ENCODE measurements at regions not wholly inside any gene's neighbourhood (a gene's known extent, or its start where the extent isn't known, plus 50 kb on each side); places are given as distances from the start of the nearest gene placed in this dataset.
A peak's percentile ranks its signal among the peaks of the same experiment; 100 is the strongest.
"Not testable (repeated sequence)": the region's sequence is repeated elsewhere in the genome, so short reads cannot be mapped to it uniquely, and the experiment has no call there.

GRCh38 chr9:15372455-15372854, 50.2 kb upstream of the SNAPC3 start:
- Mint-ChIP-seq H3K9me3 (peaks cover 6% of the 10 kb centered on the region), H3K4me1 (ENCODE audit: low read depth) (no peaks in the 10 kb centered on the region), H3K27me3 (no peaks in the 10 kb centered on the region), H3K27ac (no peak overlapping the region), H3K4me3 (no peak overlapping the region), H3K36me3 (ENCODE audit: low read depth) (no peaks in the 10 kb centered on the region)
- DNase-seq, result no peak

GRCh38 chr9:15371448-15371845, 51.2 kb upstream of the SNAPC3 start:
- Mint-ChIP-seq H3K36me3 (ENCODE audit: low read depth) (no peaks in the 10 kb centered on the region), H3K4me1 (ENCODE audit: low read depth) (no peaks in the 10 kb centered on the region), H3K27ac (no peak overlapping the region)

GRCh38 chr9:15370466-15371447, 51.9 kb upstream of the SNAPC3 start:
- Mint-ChIP-seq H3K27ac (no peak overlapping the region), H3K4me1 (ENCODE audit: low read depth) (no peaks in the 10 kb centered on the region), H3K9me3 (no peaks in the 10 kb centered on the region), H3K27me3 (no peaks in the 10 kb centered on the region), H3K4me3 (no peak overlapping the region), H3K36me3 (ENCODE audit: low read depth) (no peaks in the 10 kb centered on the region)
- no peak for DNase-seq

More at GRCh38 chr9:15371448-15371845, 51.2 kb upstream of the SNAPC3 start:
- no peak for DNase-seq
- Mint-ChIP-seq H3K27me3 (no peaks in the 10 kb centered on the region), H3K9me3 (peaks cover 6% of the 10 kb centered on the region), H3K4me3 (no peak overlapping the region)

GRCh38 chr9:15369871-15370270, 52.8 kb upstream of the SNAPC3 start:
- Mint-ChIP-seq H3K27ac (no peak overlapping the region), H3K4me3 (no peak overlapping the region), H3K36me3 (ENCODE audit: low read depth) (no peaks in the 10 kb centered on the region), H3K27me3 (no peaks in the 10 kb centered on the region), H3K9me3 (no peaks in the 10 kb centered on the region), H3K4me1 (ENCODE audit: low read depth) (no peaks in the 10 kb centered on the region)
- DNase-seq, result no peak

DNA sequence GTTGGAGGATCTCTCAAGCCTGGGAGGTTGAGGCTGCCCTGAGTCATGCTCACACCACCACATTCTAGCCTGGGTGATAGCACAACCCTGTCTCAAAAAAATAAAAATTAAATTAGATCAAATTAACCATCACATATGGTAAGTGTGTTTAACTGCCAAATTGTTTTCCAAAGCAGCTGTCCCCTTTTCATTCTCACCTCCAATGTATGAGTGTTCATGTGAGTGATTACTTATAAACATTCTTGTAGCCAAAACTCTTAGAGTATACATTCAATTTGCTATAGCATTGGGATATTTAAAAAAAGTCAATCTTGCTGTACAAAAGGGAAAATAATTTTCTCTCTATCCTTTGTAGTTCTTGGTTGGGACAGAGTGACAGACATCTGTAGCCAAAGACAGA, 53.4 kb upstream of the SNAPC3 start:
- Mint-ChIP-seq H3K36me3 (ENCODE audit: low read depth) (no peaks in the 10 kb centered on the region), H3K4me3 (no peak overlapping the region), H3K4me1 (ENCODE audit: low read depth) (no peaks in the 10 kb centered on the region), H3K9me3 (no peaks in the 10 kb centered on the region), H3K27ac (no peak overlapping the region), H3K27me3 (no peaks in the 10 kb centered on the region)
- no peak for DNase-seq

- DNase-seq; H3K4me3 Mint-ChIP-seq; H3K4me1 Mint-ChIP-seq (ENCODE audit: low read depth); H3K27ac Mint-ChIP-seq; H3K36me3 Mint-ChIP-seq (ENCODE audit: low read depth); H3K9me3 Mint-ChIP-seq; H3K27me3 Mint-ChIP-seq: not testable (repeated sequence)
Measured at GRCh38 chr9:15364975-15365553, 57.6 kb upstream of the SNAPC3 start.

- no peak overlapping the region for H3K27ac Mint-ChIP-seq
- H3K27me3 Mint-ChIP-seq, result no peaks in the 10 kb centered on the region
- no peak overlapping the region for H3K4me3 Mint-ChIP-seq
- peaks cover 4% of the 10 kb centered on the region for H3K4me1 Mint-ChIP-seq (ENCODE audit: low read depth)
- H3K36me3 Mint-ChIP-seq (ENCODE audit: low read depth), result no peaks in the 10 kb centered on the region
- no peak for DNase-seq
- H3K9me3 Mint-ChIP-seq, result no peaks in the 10 kb centered on the region
Measured at GRCh38 chr9:15361737-15362136, 54.7 kb upstream of the TTC39B start.

DNA sequence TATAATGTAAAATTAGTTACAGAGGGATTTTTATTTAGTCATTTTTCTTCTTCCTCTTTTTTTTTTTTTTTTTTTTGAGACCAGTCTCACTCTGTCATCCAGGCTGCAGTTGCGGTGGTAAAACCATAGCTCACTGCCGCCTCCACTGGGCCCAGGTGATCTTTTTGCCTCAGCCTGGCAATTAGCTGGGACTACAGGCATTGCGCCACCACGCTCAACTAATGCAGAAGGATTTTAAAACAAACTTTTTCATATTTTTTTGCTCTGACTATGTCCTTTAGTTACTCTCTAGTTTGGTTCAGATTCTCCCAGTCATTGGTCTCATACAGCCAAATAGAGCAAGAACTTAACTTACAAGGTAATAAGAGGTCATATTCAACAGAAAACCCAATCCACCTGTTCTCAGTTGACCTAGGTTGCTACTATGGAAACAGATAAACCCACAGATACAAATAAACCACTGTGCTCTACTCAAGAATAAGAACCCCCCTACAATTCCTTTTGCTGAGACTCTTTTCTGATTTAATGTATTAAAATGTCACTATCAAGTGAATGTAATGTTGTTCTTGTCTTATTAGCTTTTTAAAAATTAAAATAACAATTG, 50.1 kb upstream of the TTC39B start:
- Mint-ChIP-seq H3K4me1 (ENCODE audit: low read depth) (peaks cover 17% of the 10 kb centered on the region), H3K27me3 (no peaks in the 10 kb centered on the region), H3K27ac (no peak overlapping the region), H3K4me3 (no peak overlapping the region), H3K36me3 (ENCODE audit: low read depth) (no peaks in the 10 kb centered on the region), H3K9me3 (no peaks in the 10 kb centered on the region)
- peak; percentile 41 for DNase-seq
